HepG2 (cell line): ENCODE measurements at regions not wholly inside any gene's neighbourhood (a gene's known extent, or its start where the extent isn't known, plus 50 kb on each side); places are given as distances from the start of the nearest gene placed in this dataset.

Experiments
- ATAC-seq: fragments of 200-7000 bp; cut with Tn5 transposase; 3 replicates; pipeline ENCODE4 v1.9.1; 2020; ENCODE audit warnings: mild to moderate bottlenecking, moderate library complexity
- BruUV-seq: library from RNA; stranded (reverse); fragments of 400-500 nt; replicated peaks from 2 replicates; lab custom pipeline; 2021; lab: Mats Ljungman, UMichigan
- CTCF ChIA-PET: fragments of 300-600 bp; formaldehyde crosslinking; extraction: SDS; loops from one replicate; lab custom pipeline; 2021; ENCODE audit warnings: low total read pairs, inconsistent platforms, low intra/inter-chr PET ratio; lab: Yijun Ruan, JAX
- POLR2A ChIA-PET: fragments of 350-600 bp; sonication (Branson Sonifier 250); formaldehyde crosslinking; loops from one replicate; lab custom pipeline; 2020; ENCODE audit warnings: antibody characterized with exemption, inconsistent platforms; lab: Yijun Ruan, JAX
- DNase-seq: peaks from one replicate; pipeline ENCODE4 v3.0.0-alpha.2; 2015; ENCODE audit warnings: low spot score
- FAIRE-seq: peaks from 3 replicates; lab custom pipeline; 2011; peaks lifted over from hg19 to GRCh38; lab: Jason Lieb, UNC
- H2AFZ ChIP-seq: one replicate; pipeline ENCODE4 v1.6.1; 2011; ENCODE audit warnings: low read length, inconsistent platforms
- H3K27ac ChIP-seq: fragments of 300-600 bp; 3 replicates; pipeline ENCODE4 v1.8.0; 2011; ENCODE audit warnings: mixed run types, mild to moderate bottlenecking, mixed read lengths, low read length, inconsistent platforms; ENCODE audit not compliant: insufficient read depth; ENCODE audit errors: extremely low read length
- H3K27me3 ChIP-seq, 2 experiments: fragments of 200-600 bp in 1 of 2; 2 replicates in 1 of 2; 3 replicates in 1 of 2; pipeline versions ENCODE4 v1.6.0 to v1.8.0; 2011; ENCODE audit warnings: low read length in 2 of 2, mild to moderate bottlenecking in 2 of 2, moderate library complexity in 2 of 2, inconsistent platforms in 1 of 2; ENCODE audit not compliant: insufficient read depth in 2 of 2, control insufficient read depth in 1 of 2
- H3K36me3 ChIP-seq, 2 experiments: fragments of 200-600 bp in 1 of 2; replicated peaks in 1 of 2; 2 replicates in 1 of 2; 3 replicates in 1 of 2; pipeline versions ENCODE4 v1.5.1 to v1.8.0; 2011; ENCODE audit warnings: low read length in 2 of 2, inconsistent platforms in 1 of 2; ENCODE audit not compliant: insufficient read depth in 2 of 2, control insufficient read depth in 1 of 2
- H3K4me1 ChIP-seq: 2 replicates; pipeline ENCODE4 v1.5.1; 2012; ENCODE audit warnings: low read length, inconsistent platforms; ENCODE audit not compliant: insufficient read depth
- H3K4me2 ChIP-seq: 2 replicates; pipeline ENCODE4 v1.6.0; 2011; ENCODE audit warnings: low read depth, low read length, inconsistent platforms
- H3K4me3 ChIP-seq, 3 experiments: fragments of 200-600 bp in 1 of 3; sonication (generic), shearing (Covaris generic) in 1 of 3; replicated peaks in 1 of 3; 2 replicates each; pipeline ENCODE4 v1.5.1; 2011 to 2016; ENCODE audit warnings: low read length in 3 of 3, inconsistent platforms in 2 of 3, low read depth in 2 of 3, mild to moderate bottlenecking in 2 of 3, control low read depth in 1 of 3, mixed read lengths in 1 of 3; ENCODE audit not compliant: insufficient read depth in 1 of 3
- H3K79me2 ChIP-seq: one replicate; pipeline ENCODE4 v1.6.1; 2011; ENCODE audit warnings: low read length, inconsistent platforms; ENCODE audit not compliant: insufficient read depth
- H3K9ac ChIP-seq: 2 replicates; pipeline ENCODE4 v1.6.0; 2011; ENCODE audit warnings: mild to moderate bottlenecking, low read depth, low read length, inconsistent platforms; ENCODE audit not compliant: insufficient read depth
- H3K9me3 ChIP-seq: 2 replicates; pipeline ENCODE4 v1.5.1; 2012; ENCODE audit warnings: mild to moderate bottlenecking, low read length
- H4K20me1 ChIP-seq: 2 replicates; pipeline ENCODE4 v1.6.0; 2011; ENCODE audit warnings: inconsistent platforms, mild to moderate bottlenecking, low read length, moderate library complexity; ENCODE audit not compliant: insufficient read depth
- CBX1 ChIP-seq: IDR thresholded peaks from one replicate; pipeline ENCODE4 v1.6.1; 2016; ENCODE audit warnings: antibody characterized with exemption, low read depth
- GATA4 ChIP-seq: sonication (generic); IDR thresholded peaks from 2 replicates; pipeline ENCODE4 v1.6.1; 2016; ENCODE audit warnings: antibody characterized with exemption, low read depth, borderline replicate concordance
- STAG1 ChIP-seq: sonication (generic); formaldehyde crosslinking; IDR thresholded peaks from 2 replicates; pipeline ENCODE4 v1.4.0; 2020; ENCODE audit warnings: missing genetic modification reagents
- ZNF552 ChIP-seq: sonication (generic); formaldehyde crosslinking; IDR thresholded peaks from 2 replicates; pipeline ENCODE4 v1.9.0; 2022; ENCODE audit warnings: missing genetic modification reagents, mild to moderate bottlenecking, borderline replicate concordance
- ZNF558 ChIP-seq: sonication (generic); formaldehyde crosslinking; IDR thresholded peaks from 2 replicates; pipeline ENCODE4 v1.9.0; 2022; ENCODE audit warnings: mild to moderate bottlenecking, missing genetic modification reagents, borderline replicate concordance
- ZNF770 ChIP-seq: sonication (generic); formaldehyde crosslinking; IDR thresholded peaks from 2 replicates; pipeline ENCODE4 v1.5.0; 2020; ENCODE audit warnings: mild to moderate bottlenecking, missing genetic modification reagents
- WGBS: methylation state at CpG from one replicate; pipeline ENCODE4 v1.1.6; 2017; ENCODE audit warnings: low lambda C conversion rate; 5-methylcytosine and 5-hydroxymethylcytosine counted together
- in situ Hi-C: cut with HindIII; loops from 2 replicates; pipeline ENCODE4 v1.10.0; 2017; ENCODE audit warnings: low pct_unique_long_range_greater_than_20kb; ENCODE audit not compliant: extremely low pct_ligation_motif_present
- intact Hi-C: fragments of 100-400 bp; cut with micrococcal nuclease; formaldehyde crosslinking; loops from one replicate; pipeline ENCODE4 v1.10.0; 2022; ENCODE audit not compliant: unreplicated experiment

- no peak for TF ChIP-seq ZNF552
- no peak for TF ChIP-seq CBX1
- TF ChIP-seq ZNF770 (CRISPR knock-in tag): no peak
- TF ChIP-seq GATA4: no peak
Observed at GRCh38 chrX:116972362-116972761, 509.6 kb upstream of the CT83 start (continued).

- Histone ChIP-seq H3K4me1 (no peaks in the 10 kb centered on the region), H3K27ac (no peak overlapping the region), H3K4me3 (no peak overlapping the region), H3K4me2 (no peak overlapping the region; the same call in 1 of the 2 replicates), H3K9ac (no peak overlapping the region), H3K27me3 (no peaks in the 10 kb centered on the region), H4K20me1 (no peaks in the 10 kb centered on the region), H3K36me3 (no peaks in the 10 kb centered on the region), H2AFZ (no peak overlapping the region), H3K79me2 (no peaks in the 10 kb centered on the region), H3K9me3 (no peaks in the 10 kb centered on the region)
- ATAC-seq (peak; percentile 61), DNase-seq (peak; percentile 0), FAIRE-seq (peak; percentile 48)
- in situ Hi-C loops: no loop called here
- WGBS: 4% methylated on average over 4 of the region's 7 CpGs
- BruUV-seq: no TSS peak
- intact Hi-C loops: no loop called here
- TF ChIP-seq ZNF558 (CRISPR knock-in tag) (no peak), STAG1 (CRISPR knock-in tag) (peak; percentile 17; the same call in 1 of the 2 replicates)
- CTCF ChIA-PET: no interaction called here
- POLR2A ChIA-PET: no interaction called here
Observed at GRCh38 chrX:116961872-116962582, 499.3 kb upstream of the CT83 start.
